ENCODE measurements at regions not wholly inside any gene's neighbourhood (a gene's known extent, or its start where the extent isn't known, plus 50 kb on each side); places are given as distances from the start of the nearest gene placed in this dataset.
"Not testable (repeated sequence)": the region's sequence is repeated elsewhere in the genome, so short reads cannot be mapped to it uniquely, and the experiment has no call there.

- Histone ChIP-seq H3K9me3 (ENCODE audit: control extremely low read depth in 1 of 5, control insufficient read depth in 4 of 5, insufficient read depth in 2 of 5, low read depth in 1 of 5, low read length in 4 of 5) (no peaks in the 10 kb centered on the region), H3K27me3 (replicated peaks in 2 of 5; ENCODE audit: control insufficient read depth in 4 of 5, insufficient read depth in 5 of 5, low read length in 4 of 5) (no peaks in the 10 kb centered on the region), H3K27ac (ENCODE audit: insufficient read depth in 1 of 2, low read depth in 1 of 2, low read length in 2 of 2, poor library complexity in 1 of 2, severe bottlenecking in 2 of 2) (no peak overlapping the region), H3K4me1 (ENCODE audit: control extremely low read depth in 1 of 4, control insufficient read depth in 4 of 4, insufficient read depth in 4 of 4, low read length in 3 of 4) (peaks cover 13 to 28% (median 16%) of the 10 kb centered on the region in 4 experiments), H3K36me3 (ENCODE audit: control insufficient read depth in 4 of 4, insufficient read depth in 4 of 4, low read length in 3 of 4) (no peaks in the 10 kb centered on the region), H3K4me3 (ENCODE audit: control insufficient read depth in 1 of 7, extremely low read depth in 1 of 7, insufficient read depth in 4 of 7, low read depth in 2 of 7, low read length in 6 of 7) (no peak overlapping the region)
- ChIA-PET CTCF (no interaction called here), POLR2A (no interaction called here)
- DNase-seq = no peak
- 94% methylated on average over 2 of the region's 2 CpGs for WGBS (ENCODE audit: insufficient coverage)
These were observed 286.8 kb upstream of the AMIGO2 start for GRCh38 chr12:47366579-47366978.

- no peaks in the 10 kb centered on the region for H3K27me3 ChIP-seq (replicated peaks in 2 of 5; ENCODE audit: control insufficient read depth in 4 of 5, insufficient read depth in 5 of 5, low read length in 4 of 5)
- CTCF ChIA-PET = no interaction called here
- no peaks in the 10 kb centered on the region for H3K36me3 ChIP-seq (ENCODE audit: control insufficient read depth in 4 of 4, insufficient read depth in 4 of 4, low read length in 3 of 4)
- peaks cover 13 to 32% (median 21%) of the 10 kb centered on the region in 4 experiments for H3K4me1 ChIP-seq (ENCODE audit: control extremely low read depth in 1 of 4, control insufficient read depth in 4 of 4, insufficient read depth in 4 of 4, low read length in 3 of 4)
- H3K9me3 ChIP-seq (ENCODE audit: control extremely low read depth in 1 of 5, control insufficient read depth in 4 of 5, insufficient read depth in 2 of 5, low read depth in 1 of 5, low read length in 4 of 5) = no peaks in the 10 kb centered on the region
- H3K27ac ChIP-seq (ENCODE audit: insufficient read depth in 1 of 2, low read depth in 1 of 2, low read length in 2 of 2, poor library complexity in 1 of 2, severe bottlenecking in 2 of 2) = no peak overlapping the region
- DNase-seq = no peak
- H3K4me3 ChIP-seq (ENCODE audit: control insufficient read depth in 1 of 7, extremely low read depth in 1 of 7, insufficient read depth in 4 of 7, low read depth in 2 of 7, low read length in 6 of 7) = no peak overlapping the region
- POLR2A ChIA-PET = no interaction called here
- 100% methylated on average over 1 of the region's 2 CpGs for WGBS (ENCODE audit: insufficient coverage)
These were observed 286.4 kb upstream of the AMIGO2 start for GRCh38 chr12:47366157-47366556.

GRCh38 chr12:47365443-47366076 lies 285.8 kb upstream of the AMIGO2 start:
- not testable (repeated sequence) for DNase-seq; H3K4me3 ChIP-seq (ENCODE audit: control insufficient read depth in 1 of 7, extremely low read depth in 1 of 7, insufficient read depth in 4 of 7, low read depth in 2 of 7, low read length in 6 of 7)

DNA sequence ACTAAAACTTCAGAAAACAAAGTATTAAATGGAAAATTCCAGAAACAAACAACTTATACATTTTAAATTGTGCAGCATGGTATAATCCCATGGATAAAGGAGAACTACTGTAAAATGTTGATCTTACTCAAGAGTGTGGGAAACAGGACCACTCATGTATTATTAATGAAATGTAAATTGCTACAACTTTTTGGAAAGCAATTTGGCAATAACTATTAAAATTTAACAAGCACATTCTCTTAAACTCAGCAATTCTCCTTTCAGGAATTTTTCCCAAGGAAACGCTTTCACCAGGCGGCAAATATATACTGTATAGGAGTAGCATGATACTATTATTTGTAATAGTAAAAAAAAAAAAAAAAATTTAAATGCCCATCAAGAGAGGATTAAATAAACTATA lies 284.5 kb upstream of the AMIGO2 start:
- WGBS (ENCODE audit: insufficient coverage) = no CpG with 5 or more reads among the region's 2 CpGs
- no peaks in the 10 kb centered on the region for H3K9me3 ChIP-seq (ENCODE audit: control extremely low read depth in 1 of 5, control insufficient read depth in 4 of 5, insufficient read depth in 2 of 5, low read depth in 1 of 5, low read length in 4 of 5)
- no peak overlapping the region for H3K4me3 ChIP-seq (ENCODE audit: control insufficient read depth in 1 of 7, extremely low read depth in 1 of 7, insufficient read depth in 4 of 7, low read depth in 2 of 7, low read length in 6 of 7)
- no peaks in the 10 kb centered on the region for H3K36me3 ChIP-seq (ENCODE audit: control insufficient read depth in 4 of 4, insufficient read depth in 4 of 4, low read length in 3 of 4)
- POLR2A ChIA-PET = no interaction called here
- CTCF ChIA-PET = interaction anchor here (1.2 to 2.9 kb wide), 2 partner anchors 16 to 34 kb away, joined by 3 to 6 read pairs; no protein-coding TSS in a partner anchor
- DNase-seq = no peak
- no peaks in the 10 kb centered on the region for H3K27me3 ChIP-seq (replicated peaks in 2 of 5; ENCODE audit: control insufficient read depth in 4 of 5, insufficient read depth in 5 of 5, low read length in 4 of 5)
- H3K27ac ChIP-seq (ENCODE audit: insufficient read depth in 1 of 2, low read depth in 1 of 2, low read length in 2 of 2, poor library complexity in 1 of 2, severe bottlenecking in 2 of 2) = no peak overlapping the region
- peaks cover 25 to 48% (median 35%) of the 10 kb centered on the region in 4 experiments for H3K4me1 ChIP-seq (ENCODE audit: control extremely low read depth in 1 of 4, control insufficient read depth in 4 of 4, insufficient read depth in 4 of 4, low read length in 3 of 4)

More at GRCh38 chr12:47365443-47366076, 285.8 kb upstream of the AMIGO2 start:
- H3K9me3 ChIP-seq (ENCODE audit: control extremely low read depth in 1 of 5, control insufficient read depth in 4 of 5, insufficient read depth in 2 of 5, low read depth in 1 of 5, low read length in 4 of 5); POLR2A ChIA-PET; H3K27ac ChIP-seq (ENCODE audit: insufficient read depth in 1 of 2, low read depth in 1 of 2, low read length in 2 of 2, poor library complexity in 1 of 2, severe bottlenecking in 2 of 2); H3K27me3 ChIP-seq (replicated peaks in 2 of 5; ENCODE audit: control insufficient read depth in 4 of 5, insufficient read depth in 5 of 5, low read length in 4 of 5); H3K36me3 ChIP-seq (ENCODE audit: control insufficient read depth in 4 of 4, insufficient read depth in 4 of 4, low read length in 3 of 4): not testable (repeated sequence)
- 97% methylated on average over 5 of the region's 7 CpGs for WGBS (ENCODE audit: insufficient coverage)
- CTCF ChIA-PET = interaction anchor here (1.2 kb wide), 1 partner anchor 15 kb away, joined by 3 read pairs; no protein-coding TSS in a partner anchor
- H3K4me1 ChIP-seq (ENCODE audit: control extremely low read depth in 1 of 4, control insufficient read depth in 4 of 4, insufficient read depth in 4 of 4, low read length in 3 of 4) = peaks cover 14 to 37% (median 26%) of the 10 kb centered on the region in 4 experiments

GRCh38 chr12:47362126-47362705 lies 282.5 kb upstream of the AMIGO2 start:
- WGBS (ENCODE audit: insufficient coverage) = 100% methylated on average over 2 of the region's 3 CpGs
- CTCF ChIA-PET = interaction anchor here (1.4 to 2.9 kb wide), 2 partner anchors 36 to 330 kb away, joined by 4 to 6 read pairs; no protein-coding TSS in a partner anchor
- POLR2A ChIA-PET = interaction anchor here (0.5 kb wide), 1 partner anchor 991 kb away, joined by 5 read pairs; no protein-coding TSS in a partner anchor
- no peaks in the 10 kb centered on the region for H3K9me3 ChIP-seq (ENCODE audit: control extremely low read depth in 1 of 5, control insufficient read depth in 4 of 5, insufficient read depth in 2 of 5, low read depth in 1 of 5, low read length in 4 of 5)
- no peaks in the 10 kb centered on the region for H3K27me3 ChIP-seq (replicated peaks in 2 of 5; ENCODE audit: control insufficient read depth in 4 of 5, insufficient read depth in 5 of 5, low read length in 4 of 5)
- H3K4me3 ChIP-seq (ENCODE audit: control insufficient read depth in 1 of 7, extremely low read depth in 1 of 7, insufficient read depth in 4 of 7, low read depth in 2 of 7, low read length in 6 of 7) = no peak overlapping the region
- peak in 1 of 3 donors; percentile 38 for DNase-seq
- H3K27ac ChIP-seq (ENCODE audit: insufficient read depth in 1 of 2, low read depth in 1 of 2, low read length in 2 of 2, poor library complexity in 1 of 2, severe bottlenecking in 2 of 2) = no peak overlapping the region
- peaks cover 25 to 46% (median 32%) of the 10 kb centered on the region in 4 experiments for H3K4me1 ChIP-seq (ENCODE audit: control extremely low read depth in 1 of 4, control insufficient read depth in 4 of 4, insufficient read depth in 4 of 4, low read length in 3 of 4)
- H3K36me3 ChIP-seq (ENCODE audit: control insufficient read depth in 4 of 4, insufficient read depth in 4 of 4, low read length in 3 of 4) = no peaks in the 10 kb centered on the region

- Histone ChIP-seq H3K36me3 (ENCODE audit: control insufficient read depth in 4 of 4, insufficient read depth in 4 of 4, low read length in 3 of 4) (no peaks in the 10 kb centered on the region), H3K27me3 (replicated peaks in 2 of 5; ENCODE audit: control insufficient read depth in 4 of 5, insufficient read depth in 5 of 5, low read length in 4 of 5) (no peaks in the 10 kb centered on the region), H3K4me3 (ENCODE audit: control insufficient read depth in 1 of 7, extremely low read depth in 1 of 7, insufficient read depth in 4 of 7, low read depth in 2 of 7, low read length in 6 of 7) (peak overlapping the region in 5 of 7 experiments; percentile 16 to 67 (median 17)), H3K9me3 (ENCODE audit: control extremely low read depth in 1 of 5, control insufficient read depth in 4 of 5, insufficient read depth in 2 of 5, low read depth in 1 of 5, low read length in 4 of 5) (no peaks in the 10 kb centered on the region), H3K4me1 (ENCODE audit: control extremely low read depth in 1 of 4, control insufficient read depth in 4 of 4, insufficient read depth in 4 of 4, low read length in 3 of 4) (peaks cover 28 to 52% (median 36%) of the 10 kb centered on the region in 4 experiments), H3K27ac (ENCODE audit: insufficient read depth in 1 of 2, low read depth in 1 of 2, low read length in 2 of 2, poor library complexity in 1 of 2, severe bottlenecking in 2 of 2) (peak overlapping the region in 1 of 2 experiments; percentile 74)
- DNase-seq = peak in 1 of 3 donors; percentile 24
- ChIA-PET CTCF (interaction anchor here (1.3 to 1.7 kb wide), 2 partner anchors 35 to 329 kb away, joined by 4 to 6 read pairs; no protein-coding TSS in a partner anchor), POLR2A (no interaction called here)
- 45% methylated on average over 3 of the region's 7 CpGs for WGBS (ENCODE audit: insufficient coverage)
These were observed 281.7 kb upstream of the AMIGO2 start for GRCh38 chr12:47361389-47362021.

All from common myeloid progenitor, CD34-positive (primary cell).